Mammary epithelial cell (primary cell): ENCODE measurements at regions not wholly inside any gene's neighbourhood (a gene's known extent, or its start where the extent isn't known, plus 50 kb on each side); places are given as distances from the start of the nearest gene placed in this dataset.
"Not testable (repeated sequence)": the region's sequence is repeated elsewhere in the genome, so short reads cannot be mapped to it uniquely, and the experiment has no call there.

Experiments
- EZH2 ChIP-seq: IDR thresholded peaks from 2 replicates; pipeline ENCODE4 v1.6.1; 2012; ENCODE audit warnings: low read length, inconsistent platforms, borderline replicate concordance
- TF ChIP-seq, protein P1 (sequence below), 2 donors: IDR thresholded peaks in 1 of 2; conservative IDR thresholded peaks in 1 of 2; 2 replicates each; pipeline ENCODE4 v1.5.1; 2011 to 2012; ENCODE audit warnings: inconsistent platforms in 2 of 2, low read length in 2 of 2, mild to moderate bottlenecking in 2 of 2, control low read depth in 1 of 2, low read depth in 1 of 2; ENCODE audit not compliant: insufficient read depth in 1 of 2; ENCODE audit errors: extremely low read depth in 1 of 2

DNA sequence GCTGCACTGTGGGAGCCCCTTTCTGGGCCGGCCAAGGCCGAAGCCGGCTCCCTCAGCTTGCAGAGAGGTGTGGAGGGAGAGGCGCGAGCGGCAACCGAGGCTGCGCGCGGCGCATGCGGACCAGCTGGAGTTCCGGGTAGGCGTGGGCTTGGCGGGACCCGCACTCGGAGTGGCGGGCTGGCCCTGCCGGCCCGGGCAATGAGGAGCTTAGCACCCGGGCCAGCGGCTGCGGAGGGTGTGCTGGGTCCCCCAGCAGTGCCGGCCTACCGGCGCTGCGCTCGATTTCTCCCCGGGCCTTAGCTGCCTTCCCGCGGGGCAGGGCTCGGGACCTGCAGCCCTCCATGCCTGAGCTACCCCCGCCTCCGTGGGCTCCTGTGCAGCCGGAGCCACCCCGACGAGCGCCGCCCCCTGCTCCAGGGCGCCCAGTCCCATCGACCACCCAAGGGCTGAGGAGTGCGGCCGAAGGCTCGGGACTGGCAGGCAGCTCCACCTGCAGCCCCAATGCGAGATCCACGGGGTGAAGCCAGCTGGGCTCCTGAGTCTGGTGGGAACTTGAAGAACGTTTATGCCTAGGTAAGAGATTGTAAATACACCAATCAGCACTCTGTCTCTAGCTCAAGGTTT lies 777.9 kb downstream of the CDH11 start:
- TF ChIP-seq, protein P1, sequence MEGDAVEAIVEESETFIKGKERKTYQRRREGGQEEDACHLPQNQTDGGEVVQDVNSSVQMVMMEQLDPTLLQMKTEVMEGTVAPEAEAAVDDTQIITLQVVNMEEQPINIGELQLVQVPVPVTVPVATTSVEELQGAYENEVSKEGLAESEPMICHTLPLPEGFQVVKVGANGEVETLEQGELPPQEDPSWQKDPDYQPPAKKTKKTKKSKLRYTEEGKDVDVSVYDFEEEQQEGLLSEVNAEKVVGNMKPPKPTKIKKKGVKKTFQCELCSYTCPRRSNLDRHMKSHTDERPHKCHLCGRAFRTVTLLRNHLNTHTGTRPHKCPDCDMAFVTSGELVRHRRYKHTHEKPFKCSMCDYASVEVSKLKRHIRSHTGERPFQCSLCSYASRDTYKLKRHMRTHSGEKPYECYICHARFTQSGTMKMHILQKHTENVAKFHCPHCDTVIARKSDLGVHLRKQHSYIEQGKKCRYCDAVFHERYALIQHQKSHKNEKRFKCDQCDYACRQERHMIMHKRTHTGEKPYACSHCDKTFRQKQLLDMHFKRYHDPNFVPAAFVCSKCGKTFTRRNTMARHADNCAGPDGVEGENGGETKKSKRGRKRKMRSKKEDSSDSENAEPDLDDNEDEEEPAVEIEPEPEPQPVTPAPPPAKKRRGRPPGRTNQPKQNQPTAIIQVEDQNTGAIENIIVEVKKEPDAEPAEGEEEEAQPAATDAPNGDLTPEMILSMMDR (conservative IDR thresholded peaks at IDR 0.05 in 1 of 2, IDR thresholded peaks at IDR 0.05 in 1 of 2; ENCODE audit: extremely low read depth in 1 of 2, insufficient read depth in 1 of 2, low read depth in 1 of 2, low read length in 2 of 2): not testable (repeated sequence)
- not testable (repeated sequence) for TF ChIP-seq EZH2
